IMR-90 (cell line): ENCODE measurements at regions not wholly inside any gene's neighbourhood (a gene's known extent, or its start where the extent isn't known, plus 50 kb on each side); places are given as distances from the start of the nearest gene placed in this dataset.

ENCODE experiments used
- ATAC-seq: fragments of 200-7000 bp; cut with Tn5 transposase; 2 replicates; pipeline ENCODE4 v1.9.1; 2020; ENCODE audit warnings: low read depth, mild to moderate bottlenecking, moderate library complexity
- BruUV-seq: library from RNA; stranded (reverse); fragments of 400-500 nt; replicated peaks from 2 replicates; lab custom pipeline; 2021; lab: Mats Ljungman, UMichigan
- CTCF ChIA-PET: fragments of 300-600 bp; formaldehyde crosslinking; extraction: SDS; loops from one replicate; lab custom pipeline; 2021; ENCODE audit warnings: antibody characterized with exemption; lab: Yijun Ruan, JAX
- POLR2A ChIA-PET: fragments of 300-600 bp; sonication (Branson Sonifier 250); formaldehyde crosslinking; loops from one replicate; lab custom pipeline; 2022; ENCODE audit warnings: antibody characterized with exemption; ENCODE audit not compliant: unreplicated experiment; lab: Charles Lee
- DNase-seq: peaks from one replicate; pipeline ENCODE4 v3.0.0; 2013
- H2AFZ ChIP-seq: replicated peaks from 2 replicates; pipeline ENCODE3; 2013; ENCODE audit warnings: low read length, mild to moderate bottlenecking; ENCODE audit not compliant: poor library complexity
- H2AK5ac ChIP-seq: 2 replicates; pipeline ENCODE4 v1.6.1; 2013; ENCODE audit warnings: low read depth, low read length, inconsistent platforms
- H2AK9ac ChIP-seq: replicated peaks from 2 replicates; pipeline ENCODE3; 2013; ENCODE audit warnings: mild to moderate bottlenecking, low read depth, low read length, moderate library complexity; ENCODE audit not compliant: poor library complexity
- H2BK120ac ChIP-seq: 2 replicates; pipeline ENCODE4 v1.6.1; 2013; ENCODE audit warnings: low read depth, low read length, inconsistent platforms
- H2BK15ac ChIP-seq: 3 replicates; pipeline ENCODE4 v1.6.1; 2013; ENCODE audit warnings: low read depth, low read length, inconsistent platforms
- H2BK20ac ChIP-seq: 2 replicates; pipeline ENCODE4 v1.6.1; 2013; ENCODE audit warnings: low read depth, mild to moderate bottlenecking, inconsistent platforms, low read length, moderate library complexity
- H2BK5ac ChIP-seq: 2 replicates; pipeline ENCODE4 v1.6.1; 2013; ENCODE audit warnings: mild to moderate bottlenecking, low read depth, low read length, inconsistent platforms; ENCODE audit not compliant: poor library complexity, severe bottlenecking
- H3K14ac ChIP-seq: replicated peaks from 2 replicates; pipeline ENCODE4 v1.6.1; 2013; ENCODE audit warnings: low read depth, low read length, inconsistent platforms
- H3K18ac ChIP-seq: 2 replicates; pipeline ENCODE4 v1.6.1; 2013; ENCODE audit warnings: low read depth, low read length, control low read depth
- H3K23ac ChIP-seq: 2 replicates; pipeline ENCODE4 v1.6.1; 2013; ENCODE audit warnings: low read depth, low read length, inconsistent platforms
- H3K27ac ChIP-seq: 2 replicates; pipeline ENCODE4 v1.5.1; 2013; ENCODE audit warnings: mild to moderate bottlenecking, control low read depth, low read length; ENCODE audit not compliant: insufficient read depth
- H3K27me3 ChIP-seq: 2 replicates; pipeline ENCODE4 v1.6.1; 2013; ENCODE audit warnings: low read length; ENCODE audit not compliant: control insufficient read depth, insufficient read depth
- H3K36me3 ChIP-seq: 2 replicates; pipeline ENCODE4 v1.6.1; 2013; ENCODE audit warnings: low read length, mixed read lengths; ENCODE audit not compliant: control insufficient read depth, insufficient read depth
- H3K4ac ChIP-seq: 2 replicates; pipeline ENCODE4 v1.6.1; 2013; ENCODE audit warnings: low read depth, low read length, inconsistent platforms
- H3K4me1 ChIP-seq: 2 replicates; pipeline ENCODE4 v1.6.1; 2013; ENCODE audit warnings: low read length, mixed read lengths; ENCODE audit not compliant: control insufficient read depth, insufficient read depth
- H3K4me2 ChIP-seq: 2 replicates; pipeline ENCODE4 v1.6.1; 2013; ENCODE audit warnings: low read depth, mild to moderate bottlenecking, control low read depth, low read length, moderate library complexity
- H3K4me3 ChIP-seq: 2 replicates; pipeline ENCODE4 v1.5.1; 2013; ENCODE audit warnings: low read depth, mild to moderate bottlenecking, control low read depth, low read length, moderate library complexity; ENCODE audit not compliant: insufficient read depth
- H3K56ac ChIP-seq: 2 replicates; pipeline ENCODE4 v1.6.1; 2013; ENCODE audit warnings: low read length, inconsistent platforms; ENCODE audit not compliant: insufficient read depth; ENCODE audit errors: extremely low read depth
- H3K79me1 ChIP-seq, 2 experiments: 2 replicates each; pipeline ENCODE4 v1.6.1; 2013; ENCODE audit warnings: low read length in 2 of 2, inconsistent platforms in 1 of 2, low read depth in 1 of 2
- H3K9ac ChIP-seq: 2 replicates; pipeline ENCODE4 v1.6.1; 2013; ENCODE audit warnings: low read depth, low read length, control low read depth
- H3K9me1 ChIP-seq: 2 replicates; pipeline ENCODE4 v1.6.1; 2013; ENCODE audit warnings: low read length, inconsistent platforms; ENCODE audit not compliant: insufficient read depth
- H3K9me3 ChIP-seq: 2 replicates; pipeline ENCODE4 v1.6.1; 2013; ENCODE audit warnings: low read length; ENCODE audit not compliant: control insufficient read depth, insufficient read depth
- H4K20me1 ChIP-seq: 2 replicates; pipeline ENCODE4 v1.6.1; 2013; ENCODE audit warnings: low read length, inconsistent platforms; ENCODE audit not compliant: insufficient read depth
- H4K5ac ChIP-seq: 2 replicates; pipeline ENCODE4 v1.6.1; 2013; ENCODE audit warnings: mild to moderate bottlenecking, low read depth, low read length, control low read depth
- H4K8ac ChIP-seq, 2 experiments: 2 replicates each; pipeline ENCODE4 v1.6.1; 2013; ENCODE audit warnings: low read depth in 2 of 2, low read length in 2 of 2, control low read depth in 1 of 2, inconsistent platforms in 1 of 2
- H4K91ac ChIP-seq: 2 replicates; pipeline ENCODE4 v1.6.1; 2013; ENCODE audit warnings: low read depth, low read length, inconsistent platforms; ENCODE audit not compliant: insufficient read depth
- SMC3 ChIP-seq: fragments of 150-350 bp; IDR thresholded peaks from 2 replicates; pipeline ENCODE4 v1.6.1; 2016; ENCODE audit warnings: low read depth, mild to moderate bottlenecking, antibody characterized with exemption, low read length, moderate library complexity
- WGBS, 2 experiments: methylation state at CpG; one replicate each; pipeline versions ENCODE4 v1.1.5 to v1.1.7; 2013; ENCODE audit warnings: missing lambda C conversion rate in 2 of 2; ENCODE audit not compliant: insufficient read length in 1 of 2; ENCODE audit errors: extremely low coverage in 2 of 2; 5-methylcytosine and 5-hydroxymethylcytosine counted together
- dilution Hi-C: fragments of 300-500 bp; cut with HindIII; formaldehyde crosslinking; loops from one replicate; pipeline ENCODE4 v1.14.3; 2018; ENCODE audit warnings: low sequenced_read_pairs; ENCODE audit not compliant: unreplicated experiment
- in situ Hi-C: fragments of 300-500 bp; cut with MboI; formaldehyde crosslinking; loops from 3 replicates; pipeline ENCODE4 v1.14.3; 2019; ENCODE audit warnings: low sequenced_read_pairs, inconsistent platforms, mixed read lengths
- intact Hi-C: fragments of 100-400 bp; cut with micrococcal nuclease; formaldehyde crosslinking; loops from 2 replicates; pipeline ENCODE4 v1.10.0; 2022

GRCh38 chr4:37068580-37068979, 176.0 kb upstream of the NWD2 start:
- Histone ChIP-seq H3K4me2 (no peak overlapping the region), H4K20me1 (no peaks in the 10 kb centered on the region), H4K8ac (no peak overlapping the region), H2BK120ac (no peak overlapping the region), H3K9me1 (no peaks in the 10 kb centered on the region), H3K14ac (no peak overlapping the region), H2BK15ac (no peak overlapping the region), H2AK5ac (no peak overlapping the region), H3K56ac (no peak overlapping the region), H3K18ac (no peak overlapping the region), H3K23ac (no peak overlapping the region), H3K4me1 (no peaks in the 10 kb centered on the region), H4K5ac (no peak overlapping the region), H3K4ac (no peak overlapping the region), H3K9ac (no peak overlapping the region), H2AFZ (no peak overlapping the region), H3K27ac (no peak overlapping the region), H4K91ac (no peak overlapping the region), H3K4me3 (no peak overlapping the region), H2BK20ac (no peak overlapping the region), H3K9me3 (peaks cover 8% of the 10 kb centered on the region), H2BK5ac (no peak overlapping the region), H3K27me3 (no peaks in the 10 kb centered on the region), H3K36me3 (no peaks in the 10 kb centered on the region), H2AK9ac (no peak overlapping the region), H3K79me1 (no peaks in the 10 kb centered on the region)
- ChIA-PET POLR2A (no interaction called here), CTCF (no interaction called here)
- ATAC-seq, result no peak
- DNase-seq, result no peak
- in situ Hi-C loops (no loop called here), intact Hi-C loops (no loop called here), dilution Hi-C loops (no loop called here)
- no peak for TF ChIP-seq SMC3
- WGBS, 2 experiments, result no CpG with 5 or more reads among the region's 5 CpGs
- BruUV-seq, result no TSS peak
